ENCODE measurements at regions not wholly inside any gene's neighbourhood (a gene's known extent, or its start where the extent isn't known, plus 50 kb on each side); places are given as distances from the start of the nearest gene placed in this dataset.

GRCh38 chr7:8991159-8991558 lies 557.8 kb downstream of the NXPH1 start:
- H3K4me3 ChIP-seq (replicated peaks in 1 of 2; ENCODE audit: low read depth in 2 of 2, low read length in 2 of 2): no peak overlapping the region
- DNase-seq (ENCODE audit: low read depth in 2 of 2): no peak
- TF ChIP-seq, protein P1, sequence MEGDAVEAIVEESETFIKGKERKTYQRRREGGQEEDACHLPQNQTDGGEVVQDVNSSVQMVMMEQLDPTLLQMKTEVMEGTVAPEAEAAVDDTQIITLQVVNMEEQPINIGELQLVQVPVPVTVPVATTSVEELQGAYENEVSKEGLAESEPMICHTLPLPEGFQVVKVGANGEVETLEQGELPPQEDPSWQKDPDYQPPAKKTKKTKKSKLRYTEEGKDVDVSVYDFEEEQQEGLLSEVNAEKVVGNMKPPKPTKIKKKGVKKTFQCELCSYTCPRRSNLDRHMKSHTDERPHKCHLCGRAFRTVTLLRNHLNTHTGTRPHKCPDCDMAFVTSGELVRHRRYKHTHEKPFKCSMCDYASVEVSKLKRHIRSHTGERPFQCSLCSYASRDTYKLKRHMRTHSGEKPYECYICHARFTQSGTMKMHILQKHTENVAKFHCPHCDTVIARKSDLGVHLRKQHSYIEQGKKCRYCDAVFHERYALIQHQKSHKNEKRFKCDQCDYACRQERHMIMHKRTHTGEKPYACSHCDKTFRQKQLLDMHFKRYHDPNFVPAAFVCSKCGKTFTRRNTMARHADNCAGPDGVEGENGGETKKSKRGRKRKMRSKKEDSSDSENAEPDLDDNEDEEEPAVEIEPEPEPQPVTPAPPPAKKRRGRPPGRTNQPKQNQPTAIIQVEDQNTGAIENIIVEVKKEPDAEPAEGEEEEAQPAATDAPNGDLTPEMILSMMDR (IDR thresholded peaks at IDR 0.05; ENCODE audit: low read depth, low read length): no peak

GRCh38 chr7:8998762-8999161 lies 565.4 kb downstream of the NXPH1 start:
- DNase-seq (ENCODE audit: low read depth in 2 of 2): no peak
- no peak overlapping the region for H3K4me3 ChIP-seq (replicated peaks in 1 of 2; ENCODE audit: low read depth in 2 of 2, low read length in 2 of 2)
- TF ChIP-seq, protein P1 (IDR thresholded peaks at IDR 0.05; ENCODE audit: low read depth, low read length): no peak

DNA sequence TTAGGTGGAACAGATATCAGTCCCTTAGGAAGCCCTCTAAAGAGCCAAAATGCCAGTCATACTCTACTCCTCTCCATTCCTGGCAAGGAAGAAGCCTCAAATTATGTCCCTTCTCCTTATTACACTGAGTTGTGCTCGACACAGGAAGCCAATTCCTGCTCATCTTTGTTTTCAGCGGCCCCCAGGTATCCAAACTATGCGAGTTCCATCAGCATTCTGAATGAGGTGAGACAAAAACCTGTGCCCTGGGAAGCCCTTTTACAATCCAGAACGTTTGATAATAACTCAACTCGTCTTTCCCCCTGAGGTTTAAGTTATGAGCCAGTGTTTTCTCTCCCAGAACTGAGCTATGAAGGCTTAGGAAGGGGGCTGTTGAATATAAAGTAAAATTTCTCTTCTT lies 580.5 kb downstream of the NXPH1 start:
- DNase-seq (ENCODE audit: low read depth in 2 of 2): no peak
- H3K4me3 ChIP-seq (replicated peaks in 1 of 2; ENCODE audit: low read depth in 2 of 2, low read length in 2 of 2): no peak overlapping the region
- TF ChIP-seq, protein P1 (IDR thresholded peaks at IDR 0.05; ENCODE audit: low read depth, low read length): no peak

DNA sequence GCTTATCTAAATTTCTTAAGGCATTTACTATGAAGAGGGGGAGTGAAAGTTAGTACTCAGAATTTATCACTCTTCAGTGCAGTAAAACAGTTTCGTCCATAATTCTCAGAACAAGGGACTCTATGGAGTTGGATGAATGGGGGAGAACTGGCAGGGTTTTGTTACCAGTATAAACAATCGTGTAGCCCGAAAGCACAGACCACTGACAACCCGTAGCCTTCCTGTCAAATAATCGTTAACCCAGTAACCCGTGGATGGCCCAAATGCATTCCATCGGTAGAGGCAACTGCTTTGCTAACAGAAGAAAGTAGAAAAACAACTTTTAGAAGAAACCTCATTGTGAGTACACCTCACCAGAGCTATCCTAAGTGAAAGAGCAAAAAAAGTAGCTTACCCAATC lies 583.9 kb downstream of the NXPH1 start:
- H3K4me3 ChIP-seq (replicated peaks in 1 of 2; ENCODE audit: low read depth in 2 of 2, low read length in 2 of 2): no peak overlapping the region
- TF ChIP-seq, protein P1 (IDR thresholded peaks at IDR 0.05; ENCODE audit: low read depth, low read length): no peak
- DNase-seq (ENCODE audit: low read depth in 2 of 2): no peak

GRCh38 chr7:9022456-9022855 lies 589.0 kb downstream of the NXPH1 start:
- TF ChIP-seq, protein P1 (IDR thresholded peaks at IDR 0.05; ENCODE audit: low read depth, low read length): no peak
- no peak overlapping the region for H3K4me3 ChIP-seq (replicated peaks in 1 of 2; ENCODE audit: low read depth in 2 of 2, low read length in 2 of 2)
- DNase-seq (ENCODE audit: low read depth in 2 of 2): no peak

DNA sequence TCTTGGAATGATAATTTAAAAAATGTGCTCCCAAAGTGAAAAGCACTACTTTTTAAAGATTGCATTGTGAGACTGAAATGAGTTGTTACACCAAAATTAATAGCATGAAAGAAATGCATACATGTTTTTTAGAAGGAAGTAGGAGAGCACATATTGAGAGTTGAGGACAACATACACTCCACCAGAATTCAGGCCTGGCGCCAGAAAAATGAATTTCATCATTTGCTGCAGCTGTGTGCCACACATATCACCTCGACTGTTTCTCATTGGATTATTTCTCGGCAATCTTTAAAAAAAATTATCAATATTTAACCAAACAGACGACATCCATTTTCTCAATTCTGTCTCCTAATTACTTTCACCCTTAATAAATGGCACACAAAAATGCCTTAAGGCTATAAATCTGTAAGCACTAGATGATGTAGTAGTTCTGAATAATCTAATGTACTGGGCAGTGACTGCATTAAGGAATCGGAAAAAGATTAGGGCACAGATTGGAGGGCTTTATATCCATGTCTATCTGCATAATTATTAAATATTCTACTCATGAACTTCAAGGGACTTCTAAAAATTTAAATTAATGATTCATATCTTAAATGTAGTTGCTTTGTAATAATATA lies 590.4 kb downstream of the NXPH1 start:
- no peak overlapping the region for H3K4me3 ChIP-seq (replicated peaks in 1 of 2; ENCODE audit: low read depth in 2 of 2, low read length in 2 of 2)
- TF ChIP-seq, protein P1 (IDR thresholded peaks at IDR 0.05; ENCODE audit: low read depth, low read length): no peak
- DNase-seq (ENCODE audit: low read depth in 2 of 2): no peak

DNA sequence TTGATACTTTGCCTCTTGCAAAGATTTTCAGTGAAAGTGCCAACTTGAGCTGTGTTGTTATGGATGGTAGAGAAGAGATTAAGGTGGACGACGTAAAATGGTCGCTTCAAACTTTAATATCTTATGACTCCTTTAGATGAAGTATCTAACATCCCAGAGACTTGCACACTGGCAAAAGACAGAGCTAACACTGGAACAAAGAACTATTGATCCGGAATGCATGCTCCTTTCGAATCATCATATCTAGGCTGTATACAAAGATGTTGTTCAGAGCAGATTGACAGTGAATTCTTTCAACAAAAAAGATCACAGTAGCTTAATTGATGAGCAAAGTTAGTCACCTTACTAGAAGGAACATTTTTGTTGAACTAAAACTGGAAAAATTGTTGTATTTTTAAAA lies 592.7 kb downstream of the NXPH1 start:
- H3K4me3 ChIP-seq (replicated peaks in 1 of 2; ENCODE audit: low read depth in 2 of 2, low read length in 2 of 2): no peak overlapping the region
- TF ChIP-seq, protein P1 (IDR thresholded peaks at IDR 0.05; ENCODE audit: low read depth, low read length): no peak
- DNase-seq (ENCODE audit: low read depth in 2 of 2): no peak

Data from cardiac fibroblast (primary cell).